ENCODE measurements at regions not wholly inside any gene's neighbourhood (a gene's known extent, or its start where the extent isn't known, plus 50 kb on each side); places are given as distances from the start of the nearest gene placed in this dataset.

GRCh38 chr3:28601291-28601690 lies 252.7 kb upstream of the AZI2 start:
- TF ChIP-seq POLR2A (IDR thresholded peaks at IDR 0.05; ENCODE audit: low read depth) (no peak), CTCF (IDR thresholded peaks at IDR 0.05) (no peak), POLR2AphosphoS5 (IDR thresholded peaks at IDR 0.05) (no peak)

All from esophagus muscularis mucosa (tissue), 3 donors.